Fibroblast of skin of right biceps (primary cell): ENCODE measurements at regions not wholly inside any gene's neighbourhood (a gene's known extent, or its start where the extent isn't known, plus 50 kb on each side); places are given as distances from the start of the nearest gene placed in this dataset.
"Not testable (repeated sequence)": the region's sequence is repeated elsewhere in the genome, so short reads cannot be mapped to it uniquely, and the experiment has no call there.

Experiments used
- DNase-seq: peaks from one replicate; pipeline ENCODE4 v3.0.0-alpha.2; 2013

DNA sequence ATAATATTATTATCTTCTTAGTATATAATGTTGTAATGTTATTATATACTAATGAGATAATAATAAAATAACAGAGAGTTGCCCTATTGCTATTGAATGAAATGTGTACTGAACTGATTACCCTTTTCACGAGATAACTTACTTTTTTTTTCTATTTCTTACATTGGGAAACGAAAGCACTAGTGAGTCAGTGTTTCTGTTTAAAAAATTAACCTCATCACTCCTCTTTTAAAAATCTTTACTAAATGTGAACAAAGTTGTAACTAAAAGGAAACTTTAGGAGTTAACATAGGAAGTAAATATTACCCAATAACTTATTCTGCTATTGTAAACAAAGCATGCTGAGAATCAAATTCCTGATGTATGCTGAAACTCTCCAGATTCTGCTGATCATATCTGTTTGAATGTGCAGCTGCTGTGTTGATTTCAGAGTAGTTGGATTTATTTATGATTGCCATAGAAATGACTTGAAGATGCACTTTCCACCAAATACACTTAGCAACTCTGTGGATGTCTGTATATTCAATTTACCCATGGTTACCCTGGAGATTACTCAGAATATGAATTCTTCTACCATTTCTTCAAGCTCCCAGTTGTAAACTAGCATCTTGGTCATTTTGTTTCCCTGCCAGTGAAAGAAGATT, 523.4 kb downstream of the TENT5A start:
- peak; percentile 53 for DNase-seq

DNA sequence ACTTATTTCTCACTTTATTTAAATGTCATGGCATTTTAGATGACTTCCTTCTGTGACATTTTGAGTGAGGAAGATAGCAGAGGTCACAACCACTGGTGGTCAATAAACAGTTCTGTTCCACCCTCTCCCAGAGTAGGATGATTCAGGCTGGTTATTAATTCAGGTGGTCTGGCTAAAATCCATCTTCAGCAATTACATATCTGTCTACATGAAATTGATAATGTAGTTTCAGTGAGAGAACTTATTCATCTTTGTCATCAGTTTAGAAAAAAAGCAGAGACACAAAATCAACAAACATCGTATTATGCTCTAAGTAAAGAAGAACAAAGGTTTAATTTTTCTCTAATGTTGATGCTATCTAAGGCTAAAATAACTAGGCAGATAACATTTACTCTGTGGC, 525.5 kb downstream of the TENT5A start:
- DNase-seq: no peak

DNA sequence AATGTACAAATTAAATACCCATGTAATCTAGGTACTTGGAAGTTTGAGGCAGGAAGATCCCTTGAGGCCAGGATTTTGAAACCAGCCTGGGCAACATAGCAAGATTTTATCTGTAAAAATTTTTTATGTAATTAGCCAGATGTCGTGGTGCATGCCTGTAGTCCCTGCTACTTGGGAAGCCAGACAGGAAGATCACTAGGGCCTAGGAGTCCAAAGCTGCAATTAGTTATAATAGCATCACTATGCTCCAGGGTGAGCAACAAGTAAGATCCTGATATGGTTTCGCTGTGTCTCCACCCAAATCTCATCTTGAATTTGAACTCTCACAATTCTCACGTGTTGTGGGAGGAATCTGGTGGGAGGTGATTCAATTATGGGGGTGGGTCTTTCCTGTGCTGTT, 535.8 kb downstream of the TENT5A start:
- no peak for DNase-seq

- no peak for DNase-seq
Observed at GRCh38 chr6:81215092-81215432, 537.4 kb downstream of the TENT5A start.

GRCh38 chr6:81214414-81215091, 537.9 kb downstream of the TENT5A start:
- no peak for DNase-seq

DNA sequence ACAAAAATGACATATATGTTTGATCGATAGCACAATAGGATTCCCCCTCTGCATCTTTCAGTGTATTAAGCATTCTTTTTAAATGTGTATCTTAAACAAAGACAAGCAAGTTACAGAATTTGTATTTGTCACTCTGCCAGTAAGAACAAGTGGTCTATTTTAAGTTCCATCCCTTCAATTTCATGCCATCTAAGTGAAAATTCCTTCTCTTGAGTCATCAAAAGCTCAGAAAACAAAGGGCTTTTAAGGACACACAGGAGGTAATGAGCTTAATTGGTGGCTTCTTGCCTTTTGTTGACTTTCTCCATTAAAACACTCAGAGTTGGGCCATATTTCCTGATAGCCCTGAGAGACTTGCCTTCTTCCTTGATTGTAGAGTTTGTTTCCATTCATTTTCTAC, 547.8 kb downstream of the TENT5A start:
- peak; percentile 68 for DNase-seq

GRCh38 chr6:81194374-81194773, 558.1 kb downstream of the TENT5A start:
- DNase-seq: no peak

DNA sequence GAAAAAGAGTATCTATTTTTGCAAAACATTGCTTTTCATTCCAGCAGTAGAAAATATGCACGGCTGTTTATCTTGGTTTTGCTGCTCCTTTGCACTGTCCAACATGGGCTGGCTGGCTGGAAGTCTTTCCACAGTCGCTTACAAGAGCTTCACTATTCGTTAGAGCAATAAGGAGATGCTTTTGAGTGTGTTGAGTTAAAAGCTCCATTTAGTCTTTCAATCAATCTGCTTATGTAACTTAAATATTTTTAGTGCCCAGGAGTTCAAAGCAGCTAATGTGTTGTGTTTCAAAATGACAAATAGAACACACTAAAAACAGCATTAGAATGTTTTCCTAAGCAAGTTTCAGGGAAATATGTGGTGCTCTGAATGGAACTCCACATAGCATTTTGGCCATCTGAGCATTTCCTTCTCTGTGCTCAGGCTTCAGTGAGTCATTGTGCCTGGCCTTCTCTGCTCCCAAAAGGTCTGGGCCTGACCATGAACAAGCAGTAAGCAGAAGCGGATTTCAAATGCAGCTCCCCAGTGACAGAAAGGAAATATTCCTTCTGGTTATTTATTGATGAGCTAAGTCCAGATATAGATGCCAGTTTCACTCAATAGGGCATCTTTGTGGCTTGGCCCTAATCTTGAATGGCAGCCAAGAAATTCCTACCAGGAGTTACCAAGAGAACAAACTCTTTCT, 580.3 kb downstream of the TENT5A start:
- DNase-seq: peak; percentile 72

GRCh38 chr6:81169166-81169565, 583.3 kb downstream of the TENT5A start:
- DNase-seq: peak; percentile 58

GRCh38 chr6:81166770-81167169, 585.7 kb downstream of the TENT5A start:
- DNase-seq: peak; percentile 75

DNA sequence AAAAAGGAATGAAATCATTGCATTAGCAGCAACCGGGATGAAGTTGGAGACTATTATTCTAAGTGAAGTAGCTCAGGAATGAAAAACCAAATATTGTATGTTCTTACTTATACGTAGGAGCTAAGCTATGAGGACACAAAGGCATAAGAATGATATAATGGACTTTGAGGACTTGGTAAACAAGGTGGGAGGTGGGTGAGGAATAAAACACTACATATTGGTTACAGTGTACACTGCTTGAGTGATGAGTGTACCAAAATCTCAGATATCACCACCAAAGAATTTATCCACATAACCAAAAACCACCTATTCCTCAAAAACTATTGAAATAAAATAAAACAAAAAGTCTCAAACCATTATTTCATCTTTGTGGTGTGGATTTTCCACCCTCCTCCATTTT, 593.5 kb downstream of the TENT5A start:
- DNase-seq: peak; percentile 26

DNA sequence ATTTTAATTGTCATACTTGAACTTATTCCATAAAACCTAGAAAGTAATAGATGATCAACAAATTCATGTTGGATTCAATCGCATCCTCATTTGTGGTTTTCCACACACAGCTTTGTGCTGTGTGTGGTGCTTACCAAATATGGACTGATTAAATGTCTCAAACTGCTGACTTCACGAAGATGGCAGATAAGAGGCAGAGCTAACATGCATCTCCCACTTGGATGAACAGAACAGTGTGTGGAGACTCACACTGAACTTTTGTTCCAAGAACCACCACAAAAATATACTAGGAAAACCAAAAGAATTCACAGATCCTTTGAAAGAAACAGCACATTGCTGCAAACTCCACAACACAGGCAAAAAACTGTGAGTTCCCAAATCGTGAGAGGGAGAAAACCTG, 603.7 kb downstream of the TENT5A start:
- DNase-seq: peak; percentile 57

DNA sequence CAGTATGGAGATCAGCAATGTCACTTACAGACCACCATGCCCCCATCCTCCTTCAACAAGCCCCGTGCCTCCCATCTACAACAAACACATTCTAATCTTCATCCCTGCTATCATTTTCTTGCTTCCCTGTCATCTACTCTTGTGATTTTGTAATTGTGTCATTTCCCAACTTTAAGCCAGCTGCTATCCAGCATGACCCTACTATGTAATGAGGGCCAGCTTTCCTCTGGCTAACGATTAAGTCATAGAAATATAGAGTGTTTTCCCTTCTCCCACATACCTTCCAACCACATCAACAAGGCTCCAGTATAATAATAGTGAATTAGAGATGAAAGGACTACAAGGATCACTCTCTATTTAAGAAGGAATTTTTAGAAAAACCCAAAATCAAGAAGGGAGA, 607.0 kb downstream of the TENT5A start:
- DNase-seq: peak; percentile 15

GRCh38 chr6:81144346-81144745, 608.1 kb downstream of the TENT5A start:
- DNase-seq: peak; percentile 41

GRCh38 chr6:81138236-81138635, 614.2 kb downstream of the TENT5A start:
- no peak for DNase-seq

DNA sequence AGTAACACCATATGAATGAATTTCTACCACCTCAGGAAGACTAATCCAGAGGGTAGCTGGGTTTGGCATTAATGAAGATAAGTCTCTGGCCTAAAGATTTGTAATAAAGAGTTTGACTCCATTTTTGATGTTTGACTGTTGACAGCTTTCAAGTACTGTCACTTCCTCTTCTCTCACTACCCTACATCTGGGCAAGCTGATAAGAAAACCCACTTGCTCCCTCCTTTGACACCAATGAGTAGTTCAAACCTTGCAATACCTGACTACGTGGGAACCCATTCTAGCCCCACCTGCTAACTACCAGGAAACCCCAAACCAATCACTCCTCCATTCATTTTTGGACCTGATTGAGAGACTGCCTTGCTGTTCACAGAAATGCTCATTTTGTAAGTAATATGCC, 621.5 kb downstream of the TENT5A start:
- no peak for DNase-seq

DNA sequence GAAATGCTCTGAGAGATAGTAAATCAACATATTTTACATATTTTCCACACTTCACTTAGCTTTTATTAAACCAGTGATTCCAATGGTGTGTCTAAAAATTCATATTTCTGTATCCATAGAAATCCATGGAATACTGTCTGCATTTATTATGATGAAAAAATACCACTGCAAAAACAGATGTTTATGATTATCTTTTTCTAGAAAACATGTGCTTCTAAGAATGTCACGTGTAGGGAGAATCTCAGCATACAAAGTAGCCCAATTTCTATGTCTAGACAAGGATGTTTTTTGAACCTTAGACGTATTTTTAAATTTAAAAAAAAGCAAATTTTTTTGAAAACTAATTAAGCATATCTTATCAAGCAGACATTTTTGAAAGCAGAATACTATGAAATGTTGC, 622.4 kb downstream of the TENT5A start:
- DNase-seq: peak; percentile 11

DNA sequence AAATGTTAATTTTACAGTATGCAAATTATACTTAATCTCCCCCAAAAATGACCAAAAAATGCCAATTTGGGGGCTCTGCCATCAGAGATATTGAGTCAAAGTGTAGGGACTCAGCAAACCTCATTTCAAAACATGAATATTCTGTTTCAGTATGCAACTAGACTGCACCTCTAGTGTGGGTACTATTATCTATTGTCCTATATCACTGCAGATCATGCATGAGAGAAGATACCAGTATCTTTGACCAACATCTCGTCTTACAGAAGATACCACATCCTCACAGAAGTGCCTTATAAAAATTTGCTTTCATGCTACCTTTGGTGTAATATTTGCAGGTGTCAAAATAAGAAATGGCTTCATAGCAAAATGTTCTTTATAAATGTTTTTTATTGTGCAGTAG, 623.8 kb downstream of the TENT5A start:
- no peak for DNase-seq

GRCh38 chr6:81126150-81126549, 626.3 kb downstream of the TENT5A start:
- peak; percentile 24 for DNase-seq

DNA sequence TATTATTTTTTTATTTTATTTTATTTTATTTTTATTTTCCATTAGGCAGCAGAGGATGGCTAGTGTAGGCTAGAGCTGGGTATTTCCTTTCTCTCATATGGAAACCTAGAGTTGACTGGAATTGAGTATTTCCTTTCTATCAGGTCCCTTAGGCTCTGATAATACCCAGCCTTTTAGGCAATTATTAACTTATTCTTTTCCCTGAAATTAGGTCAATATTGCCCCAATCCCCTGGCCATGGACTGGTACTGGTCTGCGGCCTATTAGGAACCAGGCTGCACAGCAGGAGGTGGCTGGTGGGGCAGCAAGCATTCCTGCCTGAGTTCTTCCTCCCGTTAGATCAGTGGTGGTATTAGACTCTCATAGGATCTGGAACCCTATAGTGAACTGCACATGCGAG, 632.2 kb downstream of the TENT5A start:
- DNase-seq: no peak

- DNase-seq: peak; percentile 11
Observed at GRCh38 chr6:81105998-81106397, 646.5 kb downstream of the TENT5A start.

DNA sequence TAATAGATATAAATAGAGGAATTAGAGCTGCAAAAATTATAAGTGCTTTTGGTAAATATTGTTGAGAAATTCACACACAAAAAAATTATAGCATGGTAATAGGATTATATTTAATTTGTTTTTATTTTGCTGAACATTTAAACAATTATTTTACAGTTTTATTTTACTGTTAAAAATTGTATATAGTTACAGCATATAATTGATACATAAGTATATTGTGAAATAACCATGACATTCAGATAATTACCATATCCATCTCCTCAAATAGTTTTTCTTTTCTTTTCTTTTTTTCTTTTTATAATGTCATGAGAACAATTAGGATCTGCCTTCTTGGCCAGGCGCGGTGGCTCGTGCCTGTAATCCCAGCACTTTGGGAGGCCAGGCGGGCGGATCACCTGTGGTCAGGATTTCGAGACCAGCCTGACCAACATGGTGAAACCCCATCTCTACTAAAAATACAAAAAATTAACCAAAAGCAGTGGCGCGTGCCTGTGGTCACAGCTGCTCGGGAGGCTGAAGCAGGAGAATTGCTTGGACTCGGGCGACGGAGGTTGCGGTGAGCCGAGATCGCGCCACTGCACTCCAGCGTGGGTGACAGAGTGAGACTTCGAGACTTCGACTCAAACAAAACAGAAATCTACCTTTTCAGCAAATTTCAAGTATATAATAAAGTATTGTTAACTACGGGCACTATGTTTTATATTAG, 654.2 kb downstream of the TENT5A start:
- no peak for DNase-seq

DNA sequence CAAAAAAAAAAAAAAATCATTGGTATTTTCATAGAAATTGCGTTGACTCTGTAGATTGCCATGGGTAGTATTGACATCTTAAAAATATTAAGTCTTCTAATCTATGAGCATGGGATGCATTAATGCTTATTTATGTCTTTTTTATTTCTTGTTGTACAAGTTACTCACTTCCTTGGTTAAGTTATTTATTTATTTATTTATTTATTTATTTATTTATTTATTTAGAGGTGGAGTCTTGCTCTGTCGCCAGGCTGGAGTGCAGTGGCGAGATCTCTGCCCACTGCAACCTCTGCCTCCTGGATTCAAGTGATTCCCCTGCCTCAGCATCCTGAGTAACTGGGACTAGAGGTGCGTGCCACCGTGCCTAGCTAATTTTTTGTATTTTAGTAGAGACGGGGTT, 656.0 kb downstream of the TENT5A start:
- not testable (repeated sequence) for DNase-seq

DNA sequence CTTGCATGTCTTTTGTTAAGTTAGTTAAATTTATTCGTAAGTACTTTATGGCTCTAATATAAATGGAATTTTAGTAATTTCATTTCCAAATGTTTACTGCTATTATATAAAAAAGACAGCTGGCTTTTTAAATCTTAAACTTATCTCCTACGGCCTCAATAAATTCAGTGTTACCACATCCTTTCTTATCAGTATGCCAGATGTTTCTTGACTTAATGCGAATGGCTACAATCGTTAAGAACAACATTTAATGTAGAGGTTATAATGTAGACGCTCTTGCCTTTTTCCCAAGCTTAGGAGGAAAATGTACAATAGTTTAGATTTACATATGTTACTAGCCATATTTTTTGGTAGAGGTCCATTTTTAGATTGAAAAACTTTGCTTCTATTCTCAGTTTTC, 659.4 kb downstream of the TENT5A start:
- no peak for DNase-seq
